ENCODE measurements at regions not wholly inside any gene's neighbourhood (a gene's known extent, or its start where the extent isn't known, plus 50 kb on each side); places are given as distances from the start of the nearest gene placed in this dataset.

DNA sequence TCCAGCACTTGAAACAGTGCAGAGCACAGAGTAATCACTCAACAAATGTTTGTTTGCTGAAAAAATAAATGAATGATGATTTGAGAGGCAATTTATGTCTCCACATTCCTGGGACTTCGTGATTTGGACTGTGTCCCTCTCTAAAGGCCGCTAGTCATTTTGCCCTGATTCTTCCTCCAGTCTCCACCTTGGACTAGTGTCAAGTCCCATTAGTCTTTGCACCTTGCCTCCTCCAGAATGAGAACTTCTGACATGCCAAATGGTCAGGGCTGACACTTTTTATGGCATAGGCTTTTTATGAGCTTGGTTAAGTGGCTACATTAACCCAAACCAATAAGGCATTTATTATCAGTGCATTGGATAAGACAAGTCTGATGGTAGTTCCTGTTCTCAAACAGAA, 65.1 kb upstream of the POF1B start:
- in situ Hi-C loops (cut with MboI; ENCODE audit: low pct_unique_long_range_greater_than_20kb, low sequenced_read_pairs, unreplicated experiment), result no loop called here
- no peak for TF ChIP-seq CTCF (IDR thresholded peaks at IDR 0.05; ENCODE audit: extremely low read depth, insufficient read depth, missing control alignments)
- no peak for DNase-seq (ENCODE audit: low spot score)
